WTC11 (cell line): ENCODE measurements at regions not wholly inside any gene's neighbourhood (a gene's known extent, or its start where the extent isn't known, plus 50 kb on each side); places are given as distances from the start of the nearest gene placed in this dataset.
A peak's percentile ranks its signal among the peaks of the same experiment; 100 is the strongest.

Source experiments
- ATAC-seq: fragments of 200-7000 bp; cut with Tn5 transposase; 2 replicates; pipeline ENCODE4 v1.10.0; 2021; ENCODE audit warnings: mild to moderate bottlenecking, moderate library complexity
- CTCF ChIA-PET: fragments of 300-600 bp; sonication (Branson Sonifier 250); formaldehyde crosslinking; loops from one replicate; lab custom pipeline; 2021; ENCODE audit warnings: antibody characterized with exemption; lab: Charles Lee
- POLR2A ChIA-PET: fragments of 350-600 bp; sonication (Branson Sonifier 250); formaldehyde crosslinking; loops from one replicate; lab custom pipeline; 2021; ENCODE audit warnings: antibody characterized with exemption; lab: Charles Lee
- DNase-seq: peaks from one replicate; pipeline ENCODE4 v3.0.0; 2021; ENCODE audit warnings: low spot score
- H3K27ac Mint-ChIP-seq: 2 replicates; pipeline ENCODE4 v1.8.0; 2021; ENCODE audit warnings: mixed read lengths
- H3K27me3 Mint-ChIP-seq: 2 replicates; pipeline ENCODE4 v1.8.0; 2021; ENCODE audit warnings: low read depth, mild to moderate bottlenecking, moderate library complexity, mixed read lengths
- H3K36me3 Mint-ChIP-seq: 2 replicates; pipeline ENCODE4 v1.8.0; 2021; ENCODE audit warnings: mixed read lengths
- H3K4me1 Mint-ChIP-seq: 2 replicates; pipeline ENCODE4 v1.8.0; 2022; ENCODE audit warnings: mixed read lengths
- H3K4me3 Mint-ChIP-seq: 2 replicates; pipeline ENCODE4 v1.8.0; 2021; ENCODE audit warnings: mild to moderate bottlenecking, moderate library complexity, mixed read lengths
- H3K9me3 Mint-ChIP-seq: 2 replicates; pipeline ENCODE4 v1.8.0; 2021; ENCODE audit warnings: mixed read lengths
- AR ChIP-seq: fragments of 250-450 bp; sonication (Bioruptor Pico); IDR thresholded peaks from 2 replicates; pipeline ENCODE4 v1.9.0; 2021; ENCODE audit warnings: mild to moderate bottlenecking
- CTCF ChIP-seq: fragments of 200-600 bp; IDR thresholded peaks from 2 replicates; pipeline ENCODE4 v1.8.0; 2022; ENCODE audit warnings: antibody characterized with exemption
- ELF4 ChIP-seq: sonication (generic); formaldehyde crosslinking; IDR thresholded peaks from 2 replicates; pipeline ENCODE4 v1.8.1; 2022; ENCODE audit warnings: low read depth, mild to moderate bottlenecking, moderate library complexity, missing genetic modification reagents
- ESRRA ChIP-seq: sonication (generic); formaldehyde crosslinking; IDR thresholded peaks from 2 replicates; pipeline ENCODE4 v1.8.1; 2022; ENCODE audit warnings: mild to moderate bottlenecking, missing genetic modification reagents, borderline replicate concordance
- FOXJ3 ChIP-seq: sonication (generic); formaldehyde crosslinking; IDR thresholded peaks from 2 replicates; pipeline ENCODE4 v1.9.0; 2021; ENCODE audit warnings: missing genetic modification reagents, mild to moderate bottlenecking, borderline replicate concordance
- GRHL2 ChIP-seq: fragments of 250-450 bp; sonication (Bioruptor Pico); IDR thresholded peaks from 2 replicates; pipeline ENCODE4 v1.8.0; 2022; ENCODE audit warnings: mild to moderate bottlenecking, moderate library complexity; ENCODE audit not compliant: insufficient replicate concordance, severe bottlenecking
- IRF1 ChIP-seq: sonication (generic); formaldehyde crosslinking; IDR thresholded peaks from 2 replicates; pipeline ENCODE4 v1.8.0; 2023; ENCODE audit warnings: missing genetic modification reagents
- MLX ChIP-seq: sonication (generic); formaldehyde crosslinking; IDR thresholded peaks from 2 replicates; pipeline ENCODE4 v1.8.1; 2023; ENCODE audit warnings: mild to moderate bottlenecking, missing genetic modification reagents, moderate library complexity
- MXD4 ChIP-seq: fragments of 250-450 bp; sonication (Bioruptor Pico); IDR thresholded peaks from 2 replicates; pipeline ENCODE4 v1.8.0; 2021; ENCODE audit warnings: mild to moderate bottlenecking, moderate library complexity, borderline replicate concordance
- NR2C2 ChIP-seq: sonication (generic); formaldehyde crosslinking; IDR thresholded peaks from 2 replicates; pipeline ENCODE4 v1.8.0; 2022; ENCODE audit warnings: mild to moderate bottlenecking, missing genetic modification reagents
- SP1 ChIP-seq: sonication (generic); formaldehyde crosslinking; conservative IDR thresholded peaks from 2 replicates; pipeline ENCODE4 v1.8.1; 2022; ENCODE audit warnings: missing genetic modification reagents
- TP53 ChIP-seq: sonication (generic); formaldehyde crosslinking; IDR thresholded peaks from 2 replicates; pipeline ENCODE4 v1.8.1; 2023; ENCODE audit warnings: mild to moderate bottlenecking, missing genetic modification reagents
- ZBTB21 ChIP-seq: sonication (generic); formaldehyde crosslinking; IDR thresholded peaks from 2 replicates; pipeline ENCODE4 v1.8.1; 2023; ENCODE audit warnings: mild to moderate bottlenecking, missing genetic modification reagents, borderline replicate concordance
- ZNF219 ChIP-seq: sonication (generic); formaldehyde crosslinking; IDR thresholded peaks from 2 replicates; pipeline ENCODE4 v1.8.0; 2023; ENCODE audit warnings: missing genetic modification reagents, mild to moderate bottlenecking, borderline replicate concordance
- ZNF317 ChIP-seq: sonication (generic); formaldehyde crosslinking; IDR thresholded peaks from 2 replicates; pipeline ENCODE4 v1.8.1; 2023; ENCODE audit warnings: low read depth, mild to moderate bottlenecking, moderate library complexity, missing genetic modification reagents, borderline replicate concordance
- ZNF423 ChIP-seq: fragments of 250-450 bp; sonication (Bioruptor Pico); IDR thresholded peaks from 2 replicates; pipeline ENCODE4 v2.1.2; 2022; ENCODE audit warnings: mild to moderate bottlenecking, moderate library complexity
- ZNF512 ChIP-seq: sonication (generic); formaldehyde crosslinking; IDR thresholded peaks from 2 replicates; pipeline ENCODE4 v1.8.1; 2022; ENCODE audit warnings: missing genetic modification reagents, borderline replicate concordance

GRCh38 chr1:59081181-59081580 is 215.7 kb upstream of the FGGY start:
- CTCF ChIA-PET, result no interaction called here
- no peak for DNase-seq

GRCh38 chr1:59081795-59082194 is 215.1 kb upstream of the FGGY start:
- ChIA-PET CTCF (no interaction called here), POLR2A (no interaction called here)
- Mint-ChIP-seq H3K27me3 (no peaks in the 10 kb centered on the region), H3K4me1 (peaks cover 78% of the 10 kb centered on the region), H3K4me3 (no peak overlapping the region), H3K9me3 (no peaks in the 10 kb centered on the region), H3K36me3 (no peaks in the 10 kb centered on the region; the same call in 1 of the 2 replicates), H3K27ac (0 out of 2 replicates have a peak overlapping the region, but pooled peaks have one; percentile 60)
- DNase-seq (no peak), ATAC-seq (no peak)
- TF ChIP-seq CTCF (no peak), ZNF423 (CRISPR knock-in tag) (no peak), AR (no peak), ZNF512 (CRISPR knock-in tag) (no peak), ZNF219 (CRISPR knock-in tag) (no peak), ELF4 (no peak)

More at GRCh38 chr1:59081181-59081580, 215.7 kb upstream of the FGGY start:
- Mint-ChIP-seq H3K27ac (no peak overlapping the region), H3K4me3 (no peak overlapping the region), H3K9me3 (no peaks in the 10 kb centered on the region), H3K4me1 (peaks cover 80% of the 10 kb centered on the region), H3K27me3 (no peaks in the 10 kb centered on the region), H3K36me3 (no peaks in the 10 kb centered on the region; the same call in 1 of the 2 replicates)
- no peak for ATAC-seq
- POLR2A ChIA-PET, result no interaction called here
- TF ChIP-seq MXD4 (CRISPR knock-in tag) (no peak), GRHL2 (CRISPR knock-in tag) (no peak), IRF1 (CRISPR knock-in tag) (no peak), ESRRA (CRISPR knock-in tag) (no peak), MLX (no peak), FOXJ3 (CRISPR knock-in tag) (no peak), NR2C2 (no peak), ZNF317 (no peak), SP1 (CRISPR knock-in tag) (no peak), TP53 (CRISPR knock-in tag) (no peak), ZBTB21 (CRISPR knock-in tag) (no peak)
